MM.1S (cell line): ENCODE measurements at regions not wholly inside any gene's neighbourhood (a gene's known extent, or its start where the extent isn't known, plus 50 kb on each side); places are given as distances from the start of the nearest gene placed in this dataset.

ENCODE experiments used
- EZH2 ChIP-seq: fragments of 300-600 bp; sonication (generic); optimal IDR thresholded peaks from 2 replicates; pipeline ENCODE3; 2017; ENCODE audit warnings: low read depth, mild to moderate bottlenecking, antibody characterized with exemption, low read length, mixed read lengths
- TF ChIP-seq, protein P1 (sequence below): fragments of 300-600 bp; sonication (generic); IDR thresholded peaks from 2 replicates; pipeline ENCODE4 v1.5.1; 2016; ENCODE audit warnings: antibody characterized with exemption, low read length, mixed read lengths

- no peak for TF ChIP-seq EZH2
- TF ChIP-seq, protein P1, sequence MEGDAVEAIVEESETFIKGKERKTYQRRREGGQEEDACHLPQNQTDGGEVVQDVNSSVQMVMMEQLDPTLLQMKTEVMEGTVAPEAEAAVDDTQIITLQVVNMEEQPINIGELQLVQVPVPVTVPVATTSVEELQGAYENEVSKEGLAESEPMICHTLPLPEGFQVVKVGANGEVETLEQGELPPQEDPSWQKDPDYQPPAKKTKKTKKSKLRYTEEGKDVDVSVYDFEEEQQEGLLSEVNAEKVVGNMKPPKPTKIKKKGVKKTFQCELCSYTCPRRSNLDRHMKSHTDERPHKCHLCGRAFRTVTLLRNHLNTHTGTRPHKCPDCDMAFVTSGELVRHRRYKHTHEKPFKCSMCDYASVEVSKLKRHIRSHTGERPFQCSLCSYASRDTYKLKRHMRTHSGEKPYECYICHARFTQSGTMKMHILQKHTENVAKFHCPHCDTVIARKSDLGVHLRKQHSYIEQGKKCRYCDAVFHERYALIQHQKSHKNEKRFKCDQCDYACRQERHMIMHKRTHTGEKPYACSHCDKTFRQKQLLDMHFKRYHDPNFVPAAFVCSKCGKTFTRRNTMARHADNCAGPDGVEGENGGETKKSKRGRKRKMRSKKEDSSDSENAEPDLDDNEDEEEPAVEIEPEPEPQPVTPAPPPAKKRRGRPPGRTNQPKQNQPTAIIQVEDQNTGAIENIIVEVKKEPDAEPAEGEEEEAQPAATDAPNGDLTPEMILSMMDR: no peak
Observed at GRCh38 chr1:110282395-110282794, 56.8 kb upstream of the RBM15 start.
